Osteocyte (in vitro differentiated cells): ENCODE measurements at regions not wholly inside any gene's neighbourhood (a gene's known extent, or its start where the extent isn't known, plus 50 kb on each side); places are given as distances from the start of the nearest gene placed in this dataset.

Source experiments
- DNase-seq: peaks from one replicate; pipeline ENCODE4 v3.0.0; 2021; ENCODE audit warnings: mixed read lengths; ENCODE audit not compliant: unreplicated experiment; ENCODE audit errors: extremely low spot score
- H3K27ac Mint-ChIP-seq: one replicate; pipeline ENCODE4 v1.8.0; 2021; ENCODE audit warnings: mild to moderate bottlenecking, mixed read lengths; ENCODE audit not compliant: unreplicated experiment
- H3K27me3 Mint-ChIP-seq: one replicate; pipeline ENCODE4 v1.8.0; 2021; ENCODE audit warnings: mixed read lengths; ENCODE audit not compliant: unreplicated experiment
- H3K36me3 Mint-ChIP-seq: one replicate; pipeline ENCODE4 v1.8.0; 2021; ENCODE audit warnings: mixed read lengths; ENCODE audit not compliant: unreplicated experiment
- H3K4me1 Mint-ChIP-seq: one replicate; pipeline ENCODE4 v1.8.0; 2021; ENCODE audit warnings: mixed read lengths; ENCODE audit not compliant: unreplicated experiment
- H3K4me3 Mint-ChIP-seq: one replicate; pipeline ENCODE4 v1.8.0; 2021; ENCODE audit warnings: mild to moderate bottlenecking, moderate library complexity, mixed read lengths; ENCODE audit not compliant: unreplicated experiment
- H3K9me3 Mint-ChIP-seq: one replicate; pipeline ENCODE4 v1.8.0; 2021; ENCODE audit warnings: mixed read lengths; ENCODE audit not compliant: unreplicated experiment
- CTCF ChIP-seq: fragments of 200-600 bp; sonication (generic); IDR thresholded peaks from 2 replicates; pipeline ENCODE4 v1.5.0; 2021; ENCODE audit warnings: antibody characterized with exemption, mild to moderate bottlenecking, moderate library complexity

GRCh38 chr1:201646411-201647022 is 107.6 kb downstream of the NAV1 start:
- no peak for DNase-seq
- Mint-ChIP-seq H3K27ac (no peak overlapping the region), H3K4me1 (peaks cover 34% of the 10 kb centered on the region), H3K27me3 (no peaks in the 10 kb centered on the region), H3K9me3 (no peaks in the 10 kb centered on the region), H3K4me3 (peak overlapping the region; percentile 8), H3K36me3 (peaks cover 6% of the 10 kb centered on the region)
- TF ChIP-seq CTCF, result no peak

DNA sequence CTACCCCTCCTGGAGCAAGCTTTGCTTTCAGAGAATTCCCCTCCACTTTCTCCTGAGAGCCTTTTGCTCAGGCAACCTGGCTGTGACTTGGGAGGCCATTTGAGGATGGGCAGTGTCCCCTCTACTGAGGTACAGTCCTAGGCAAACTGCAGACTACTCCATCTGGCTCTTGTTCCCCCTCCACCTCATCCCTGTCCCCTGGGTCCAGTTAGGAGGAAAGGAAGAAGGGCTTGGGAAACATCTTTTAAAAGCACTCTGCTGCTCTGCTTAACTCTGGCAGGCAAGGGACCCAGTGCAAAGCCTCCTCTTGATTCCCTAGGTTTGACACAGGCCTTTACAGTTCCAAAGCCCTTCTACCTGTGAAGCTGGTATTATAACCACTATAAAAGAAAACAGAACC is 108.2 kb downstream of the NAV1 start:
- Mint-ChIP-seq H3K9me3 (no peaks in the 10 kb centered on the region), H3K4me3 (peak overlapping the region; percentile 85), H3K27ac (no peak overlapping the region), H3K4me1 (peaks cover 39% of the 10 kb centered on the region), H3K27me3 (no peaks in the 10 kb centered on the region), H3K36me3 (peaks cover 8% of the 10 kb centered on the region)
- DNase-seq, result no peak
- no peak for TF ChIP-seq CTCF

GRCh38 chr1:201647722-201648065 is 108.8 kb downstream of the NAV1 start:
- no peaks in the 10 kb centered on the region for H3K27me3 Mint-ChIP-seq
- peak overlapping the region; percentile 74 for H3K27ac Mint-ChIP-seq
- no peak for TF ChIP-seq CTCF
- no peaks in the 10 kb centered on the region for H3K9me3 Mint-ChIP-seq
- no peak for DNase-seq
- H3K4me1 Mint-ChIP-seq, result peaks cover 41% of the 10 kb centered on the region
- peak overlapping the region; percentile 85 for H3K4me3 Mint-ChIP-seq
- peaks cover 8% of the 10 kb centered on the region for H3K36me3 Mint-ChIP-seq

DNA sequence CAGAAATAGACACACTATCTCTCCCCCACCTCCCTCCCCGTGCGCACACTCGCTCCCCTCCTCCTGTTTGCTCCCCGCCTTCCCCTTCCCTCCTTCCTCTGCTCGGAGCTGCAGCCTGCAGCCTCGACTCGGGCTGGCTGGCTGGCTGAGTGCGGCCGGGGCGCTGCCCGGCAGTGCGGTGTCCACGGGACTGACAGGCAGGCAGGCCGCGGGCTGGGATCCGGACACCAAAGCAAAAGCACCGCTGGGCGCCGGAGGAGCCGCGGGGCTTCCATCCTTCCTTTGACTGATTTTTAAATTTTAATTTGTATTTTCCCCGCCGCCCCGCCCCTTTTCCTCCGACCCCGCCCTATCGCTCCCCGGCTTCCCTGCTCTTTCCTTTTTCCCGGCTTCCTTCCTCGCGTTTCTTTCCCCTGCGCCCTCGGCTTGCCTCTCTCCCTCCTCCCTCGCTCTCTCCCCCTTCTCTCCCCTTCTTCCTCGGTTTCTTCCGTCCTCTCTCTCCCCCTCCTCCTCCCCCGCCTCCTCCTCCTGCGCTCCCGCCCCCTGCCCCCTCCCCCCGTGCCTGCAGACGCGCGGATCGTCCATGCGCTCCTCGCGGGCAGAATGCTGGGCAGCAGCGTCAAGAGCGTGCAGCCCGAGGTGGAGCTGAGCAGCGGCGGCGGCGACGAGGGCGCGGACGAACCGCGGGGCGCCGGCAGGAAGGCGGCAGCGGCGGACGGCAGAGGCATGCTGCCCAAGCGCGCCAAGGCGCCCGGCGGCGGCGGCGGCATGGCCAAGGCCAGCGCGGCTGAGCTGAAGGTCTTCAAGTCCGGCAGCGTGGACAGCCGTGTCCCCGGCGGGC is 109.4 kb downstream of the NAV1 start:
- Mint-ChIP-seq H3K27me3 (no peaks in the 10 kb centered on the region), H3K27ac (peak overlapping the region; percentile 74), H3K36me3 (peaks cover 8% of the 10 kb centered on the region), H3K9me3 (no peaks in the 10 kb centered on the region), H3K4me3 (peak overlapping the region; percentile 85), H3K4me1 (peaks cover 44% of the 10 kb centered on the region)
- peak; percentile 87 for DNase-seq
- TF ChIP-seq CTCF, result no peak

DNA sequence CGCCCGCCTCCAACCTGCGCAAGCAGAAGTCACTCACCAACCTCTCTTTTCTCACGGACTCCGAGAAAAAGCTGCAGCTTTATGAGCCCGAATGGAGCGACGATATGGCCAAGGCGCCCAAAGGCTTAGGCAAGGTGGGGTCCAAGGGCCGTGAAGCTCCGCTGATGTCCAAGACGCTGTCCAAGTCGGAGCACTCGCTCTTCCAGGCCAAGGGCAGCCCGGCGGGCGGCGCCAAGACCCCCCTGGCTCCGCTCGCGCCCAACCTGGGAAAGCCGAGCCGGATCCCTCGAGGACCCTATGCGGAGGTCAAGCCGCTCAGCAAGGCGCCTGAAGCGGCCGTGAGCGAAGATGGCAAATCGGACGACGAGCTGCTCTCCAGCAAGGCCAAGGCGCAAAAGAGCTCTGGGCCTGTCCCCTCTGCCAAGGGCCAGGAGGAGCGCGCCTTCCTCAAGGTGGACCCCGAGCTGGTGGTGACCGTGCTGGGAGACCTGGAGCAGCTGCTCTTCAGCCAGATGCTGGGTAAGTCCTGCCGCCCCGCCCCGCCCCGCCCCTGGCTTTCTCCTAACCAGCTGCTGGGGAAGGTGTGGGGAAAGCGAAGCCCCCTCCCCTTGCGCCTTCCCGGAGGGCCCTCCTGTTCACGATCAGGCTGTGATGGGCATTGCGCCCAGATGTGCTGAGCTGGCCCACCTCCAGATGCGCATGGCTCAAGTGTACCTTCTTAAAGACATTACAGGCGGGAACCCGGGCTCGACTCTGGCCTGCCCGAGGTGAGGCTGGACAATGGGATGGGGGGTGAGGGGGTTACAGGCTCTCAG is 110.2 kb downstream of the NAV1 start:
- peaks cover 51% of the 10 kb centered on the region for H3K4me1 Mint-ChIP-seq

More for the DNA sequence above, 110.2 kb downstream of the NAV1 start:
- no peak for DNase-seq
- H3K9me3 Mint-ChIP-seq, result no peaks in the 10 kb centered on the region
- no peak for TF ChIP-seq CTCF
- H3K36me3 Mint-ChIP-seq, result peaks cover 7% of the 10 kb centered on the region
- H3K27me3 Mint-ChIP-seq, result no peaks in the 10 kb centered on the region
- peak overlapping the region; percentile 88 for H3K27ac Mint-ChIP-seq
- H3K4me3 Mint-ChIP-seq, result peak overlapping the region; percentile 85
